ENCODE measurements at regions not wholly inside any gene's neighbourhood (a gene's known extent, or its start where the extent isn't known, plus 50 kb on each side); places are given as distances from the start of the nearest gene placed in this dataset.
A peak's percentile ranks its signal among the peaks of the same experiment; 100 is the strongest.

DNA sequence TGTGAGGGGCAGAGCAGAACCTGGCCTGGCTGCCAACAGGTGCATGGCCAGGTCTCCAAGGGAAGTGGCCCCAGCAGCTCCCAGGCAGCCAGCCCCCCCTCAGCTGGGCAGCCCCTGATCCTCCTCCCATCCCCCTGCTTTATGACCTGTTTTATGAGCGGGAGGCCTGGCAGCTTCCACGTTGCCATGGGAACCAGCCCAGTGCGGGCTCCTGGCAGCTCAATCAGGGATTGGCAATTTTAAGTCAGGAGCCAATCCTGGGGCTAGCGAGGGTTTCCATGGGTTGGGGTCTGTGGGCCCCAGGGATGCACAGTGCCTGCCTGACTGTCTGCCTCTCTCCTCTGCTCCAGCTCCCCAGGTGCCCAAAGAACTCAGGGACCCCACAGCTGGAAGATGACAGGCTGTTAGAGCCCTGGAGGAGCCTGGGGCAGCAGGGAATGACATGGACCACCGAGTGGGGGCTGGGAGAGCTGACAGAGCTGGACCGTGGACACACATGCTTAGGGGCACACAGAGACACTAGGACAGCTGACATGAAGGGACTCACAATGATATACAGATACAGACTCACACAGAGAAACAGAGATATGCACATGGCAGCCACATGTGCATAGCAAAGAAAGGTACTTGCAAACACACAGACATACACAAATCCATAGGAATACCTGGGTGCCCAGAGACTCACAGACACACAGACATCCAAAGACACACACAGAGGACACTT lies 56.5 kb upstream of the SIRPA start:
- Histone ChIP-seq H3K9me3 (no peaks in the 10 kb centered on the region), H3K27me3 (no peaks in the 10 kb centered on the region), H3K27ac (no peak overlapping the region), H3K36me3 (no peaks in the 10 kb centered on the region), H3K4me3 (no peak overlapping the region), H3K4me1 (no peaks in the 10 kb centered on the region)
- DNase-seq (ENCODE audit: low spot score in 2 of 2), result no peak
- TF ChIP-seq, protein P1, sequence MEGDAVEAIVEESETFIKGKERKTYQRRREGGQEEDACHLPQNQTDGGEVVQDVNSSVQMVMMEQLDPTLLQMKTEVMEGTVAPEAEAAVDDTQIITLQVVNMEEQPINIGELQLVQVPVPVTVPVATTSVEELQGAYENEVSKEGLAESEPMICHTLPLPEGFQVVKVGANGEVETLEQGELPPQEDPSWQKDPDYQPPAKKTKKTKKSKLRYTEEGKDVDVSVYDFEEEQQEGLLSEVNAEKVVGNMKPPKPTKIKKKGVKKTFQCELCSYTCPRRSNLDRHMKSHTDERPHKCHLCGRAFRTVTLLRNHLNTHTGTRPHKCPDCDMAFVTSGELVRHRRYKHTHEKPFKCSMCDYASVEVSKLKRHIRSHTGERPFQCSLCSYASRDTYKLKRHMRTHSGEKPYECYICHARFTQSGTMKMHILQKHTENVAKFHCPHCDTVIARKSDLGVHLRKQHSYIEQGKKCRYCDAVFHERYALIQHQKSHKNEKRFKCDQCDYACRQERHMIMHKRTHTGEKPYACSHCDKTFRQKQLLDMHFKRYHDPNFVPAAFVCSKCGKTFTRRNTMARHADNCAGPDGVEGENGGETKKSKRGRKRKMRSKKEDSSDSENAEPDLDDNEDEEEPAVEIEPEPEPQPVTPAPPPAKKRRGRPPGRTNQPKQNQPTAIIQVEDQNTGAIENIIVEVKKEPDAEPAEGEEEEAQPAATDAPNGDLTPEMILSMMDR (IDR thresholded peaks at IDR 0.05), result no peak
- TF ChIP-seq POLR2A (IDR thresholded peaks at IDR 0.05) (no peak), POLR2AphosphoS5 (IDR thresholded peaks at IDR 0.05) (no peak)
- intact Hi-C loops (cut with DNase I; ENCODE audit: low total_unique reads), result no loop called here

GRCh38 chr20:1835186-1836035 lies 59.8 kb upstream of the SIRPA start:
- Histone ChIP-seq H3K9me3 (no peaks in the 10 kb centered on the region), H3K36me3 (no peaks in the 10 kb centered on the region), H3K27ac (peak overlapping the region in 1 of 2 donors; percentile 61), H3K4me3 (no peak overlapping the region), H3K4me1 (no peaks in the 10 kb centered on the region), H3K27me3 (no peaks in the 10 kb centered on the region)
- TF ChIP-seq, protein P1 (IDR thresholded peaks at IDR 0.05), result no peak
- TF ChIP-seq POLR2A (IDR thresholded peaks at IDR 0.05) (no peak), POLR2AphosphoS5 (IDR thresholded peaks at IDR 0.05) (no peak)
- intact Hi-C loops (cut with DNase I; ENCODE audit: low total_unique reads), result no loop called here
- no peak for DNase-seq (ENCODE audit: low spot score in 2 of 2)

DNA sequence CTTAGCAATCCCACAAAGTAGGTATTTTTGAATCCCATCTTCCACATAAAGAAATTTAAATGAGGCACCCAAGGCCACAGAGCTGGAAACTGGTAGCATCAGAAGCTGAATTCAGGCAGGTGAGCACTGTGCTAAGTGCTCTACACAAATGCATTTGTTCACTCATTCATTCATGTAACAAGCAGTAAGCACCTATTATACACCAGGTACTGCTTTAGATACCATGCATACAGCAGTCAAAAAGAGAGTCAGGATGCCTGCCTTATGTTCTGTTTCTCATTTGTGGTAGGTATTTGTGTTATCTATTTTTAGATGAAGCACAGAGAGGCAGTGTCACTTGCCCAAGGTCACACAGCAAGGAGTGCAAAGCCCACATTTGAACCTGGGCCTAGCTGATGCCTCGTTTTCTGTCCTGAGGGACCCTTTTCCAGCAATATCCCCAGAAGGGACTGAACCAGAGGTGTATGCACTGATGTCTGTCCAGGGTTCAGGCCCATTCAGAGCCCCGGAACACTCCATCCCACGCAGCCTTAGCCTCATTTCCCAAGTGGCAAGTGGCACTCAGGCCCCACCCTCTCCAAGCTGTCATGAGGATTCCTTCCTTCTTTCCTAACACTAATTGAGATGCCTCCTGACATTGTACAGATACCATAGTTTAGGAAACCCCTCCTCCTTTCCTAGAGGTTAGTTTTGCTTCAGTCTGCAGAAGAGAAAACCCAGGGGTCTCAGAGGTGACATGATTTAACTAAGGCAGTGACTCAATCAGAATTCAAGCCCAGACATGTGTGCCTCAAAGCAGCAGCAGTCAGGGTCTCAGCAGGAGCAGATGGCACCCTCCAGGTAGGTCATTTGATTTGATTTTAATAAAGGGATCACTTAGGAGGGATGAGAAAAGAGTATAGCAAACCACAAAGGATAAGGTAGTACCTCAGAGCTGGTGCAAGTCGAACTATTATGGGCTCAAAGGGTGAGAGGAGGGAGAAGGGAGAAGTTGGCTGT lies 61.2 kb upstream of the SIRPA start:
- Histone ChIP-seq H3K27ac (peak overlapping the region in 1 of 2 donors; percentile 61), H3K9me3 (no peaks in the 10 kb centered on the region), H3K27me3 (no peaks in the 10 kb centered on the region), H3K36me3 (no peaks in the 10 kb centered on the region), H3K4me3 (no peak overlapping the region), H3K4me1 (no peaks in the 10 kb centered on the region)
- intact Hi-C loops (cut with DNase I; ENCODE audit: low total_unique reads), result no loop called here
- DNase-seq (ENCODE audit: low spot score in 2 of 2), result no peak
- no peak for TF ChIP-seq POLR2A (IDR thresholded peaks at IDR 0.05)
- TF ChIP-seq POLR2AphosphoS5 (IDR thresholded peaks at IDR 0.05), result no peak
- TF ChIP-seq, protein P1 (IDR thresholded peaks at IDR 0.05), result no peak

DNA sequence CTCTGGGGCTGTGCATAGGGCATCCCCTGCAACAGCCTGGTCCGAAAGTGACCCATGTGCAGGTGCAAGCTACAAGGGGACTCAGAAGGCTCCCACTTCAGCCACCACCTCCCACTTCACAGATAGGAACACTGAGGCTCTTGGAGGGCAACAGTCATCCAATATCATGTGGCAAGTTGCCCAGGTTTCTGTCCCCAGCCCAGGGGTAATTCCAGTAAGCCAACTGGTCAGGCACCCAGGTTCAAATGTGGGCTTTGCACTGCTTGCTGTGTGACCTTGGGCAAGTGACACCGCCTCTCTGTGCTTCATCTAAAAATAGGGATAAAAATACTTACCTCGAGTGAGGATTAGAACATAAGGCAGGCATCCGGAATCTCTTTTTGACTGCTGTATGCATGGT lies 62.0 kb upstream of the SIRPA start:
- no peak overlapping the region for H3K27ac ChIP-seq
- no peaks in the 10 kb centered on the region for H3K4me1 ChIP-seq
- no peaks in the 10 kb centered on the region for H3K9me3 ChIP-seq
- TF ChIP-seq POLR2A (IDR thresholded peaks at IDR 0.05), result no peak
- TF ChIP-seq, protein P1 (IDR thresholded peaks at IDR 0.05), result no peak
- no peak for TF ChIP-seq POLR2AphosphoS5 (IDR thresholded peaks at IDR 0.05)
- intact Hi-C loops (cut with DNase I; ENCODE audit: low total_unique reads), result no loop called here
- no peaks in the 10 kb centered on the region for H3K27me3 ChIP-seq
- H3K36me3 ChIP-seq, result no peaks in the 10 kb centered on the region
- no peak overlapping the region for H3K4me3 ChIP-seq
- DNase-seq (ENCODE audit: low spot score in 2 of 2), result no peak
